SK-N-SH (cell line): ENCODE measurements at regions not wholly inside any gene's neighbourhood (a gene's known extent, or its start where the extent isn't known, plus 50 kb on each side); places are given as distances from the start of the nearest gene placed in this dataset.

Source experiments
- CTCF ChIA-PET: fragments of 300-600, 350-600 bp; formaldehyde crosslinking; extraction: SDS; loops from one replicate; lab custom pipeline; 2021; lab: Yijun Ruan, JAX
- POLR2A ChIA-PET: fragments of 350-600 bp; sonication (Branson Sonifier 250); formaldehyde crosslinking; extraction: SDS; loops from one replicate; lab custom pipeline; 2020; ENCODE audit warnings: antibody characterized with exemption, inconsistent platforms; lab: Yijun Ruan, JAX
- DNase-seq: peaks from one replicate; pipeline ENCODE4 v3.0.0; 2012
- H2AFZ ChIP-seq: fragments of 200-600 bp; sonication (generic); 2 replicates; pipeline ENCODE4 v1.8.1; 2016; ENCODE audit warnings: antibody characterized with exemption, mild to moderate bottlenecking, low read depth
- H3F3A ChIP-seq: fragments of 200-600 bp; sonication (generic); replicated peaks from 2 replicates; pipeline ENCODE3; 2016; ENCODE audit warnings: antibody characterized with exemption, mild to moderate bottlenecking; ENCODE audit not compliant: insufficient read depth
- H3K27ac ChIP-seq, 2 experiments: fragments of 200-500 bp in 1 of 2; fragments of 200-600 bp in 1 of 2; sonication (Bioruptor generic) in 1 of 2; sonication (generic), shearing (Covaris generic) in 1 of 2; 2 replicates each; pipeline versions ENCODE4 v1.5.1 to v1.6.1; 2014 to 2016; ENCODE audit warnings: low read depth in 2 of 2, inconsistent platforms in 1 of 2, low read length in 1 of 2, mild to moderate bottlenecking in 1 of 2, mixed read lengths in 1 of 2
- H3K27me3 ChIP-seq: fragments of 200-600 bp; sonication (generic), shearing (Covaris generic); 2 replicates; pipeline ENCODE4 v1.6.1; 2016; ENCODE audit warnings: mixed run types; ENCODE audit not compliant: insufficient read depth
- H3K36me3 ChIP-seq, 2 experiments: fragments of 200-500 bp in 1 of 2; fragments of 200-600 bp in 1 of 2; sonication (Bioruptor generic) in 1 of 2; sonication (generic) in 1 of 2; replicated peaks in 1 of 2; 2 replicates each; pipeline versions ENCODE3 to v1.5.1; 2014 to 2016; ENCODE audit warnings: low read length in 1 of 2, mild to moderate bottlenecking in 1 of 2; ENCODE audit not compliant: insufficient read depth in 2 of 2, control insufficient read depth in 1 of 2
- H3K4me1 ChIP-seq, 2 experiments: fragments of 200-500 bp in 1 of 2; fragments of 200-600 bp in 1 of 2; sonication (Bioruptor generic) in 1 of 2; sonication (generic), shearing (Covaris generic) in 1 of 2; 2 replicates each; pipeline versions ENCODE4 v1.5.1 to v1.6.1; 2014 to 2016; ENCODE audit warnings: low read depth in 1 of 2, low read length in 1 of 2, mixed run types in 1 of 2; ENCODE audit not compliant: insufficient read depth in 2 of 2, control insufficient read depth in 1 of 2
- H3K4me2 ChIP-seq: fragments of 200-600 bp; sonication (generic), shearing (Covaris generic); 2 replicates; pipeline ENCODE4 v1.6.1; 2017; ENCODE audit warnings: mixed run types
- H3K4me3 ChIP-seq, 2 experiments: fragments of 200-500 bp in 1 of 2; fragments of 200-600 bp in 1 of 2; sonication (Bioruptor generic) in 1 of 2; sonication (generic), shearing (Covaris generic) in 1 of 2; 2 replicates each; pipeline versions ENCODE4 v1.5.1 to v1.8.1; 2014 to 2016; ENCODE audit warnings: low read depth in 2 of 2, inconsistent platforms in 1 of 2, low read length in 1 of 2, mild to moderate bottlenecking in 1 of 2, mixed read lengths in 1 of 2, moderate library complexity in 1 of 2
- H3K79me2 ChIP-seq: fragments of 200-600 bp; sonication (generic); 2 replicates; pipeline ENCODE4 v1.8.1; 2017; ENCODE audit warnings: mild to moderate bottlenecking; ENCODE audit not compliant: insufficient read depth
- H3K9ac ChIP-seq: fragments of 200-600 bp; sonication (generic); 2 replicates; pipeline ENCODE4 v1.6.1; 2017; ENCODE audit warnings: mixed run types
- H3K9me2 ChIP-seq: fragments of 200-600 bp; sonication (generic); 2 replicates; pipeline ENCODE4 v1.6.1; 2017; ENCODE audit warnings: mixed run types
- H3K9me3 ChIP-seq: fragments of 200-600 bp; sonication (generic); 2 replicates; pipeline ENCODE4 v1.6.1; 2017; ENCODE audit warnings: mixed run types, mild to moderate bottlenecking, moderate library complexity
- H4K20me1 ChIP-seq: fragments of 200-600 bp; sonication (generic); 2 replicates; pipeline ENCODE4 v1.6.1; 2017; ENCODE audit warnings: mild to moderate bottlenecking, mixed run types; ENCODE audit not compliant: insufficient read depth
- EP300 ChIP-seq, 2 experiments: IDR thresholded peaks; 2 replicates each; pipeline versions ENCODE4 v1.4.0 to v1.6.1; 2012; ENCODE audit warnings: borderline replicate concordance in 1 of 2, low read depth in 1 of 2, low read length in 1 of 2
- MXI1 ChIP-seq: IDR thresholded peaks from 2 replicates; pipeline ENCODE4 v1.6.1; 2012; ENCODE audit warnings: mild to moderate bottlenecking, low read depth, low read length, improper control_type of control experiment
- RFX5 ChIP-seq: IDR thresholded peaks from 2 replicates; pipeline ENCODE4 v1.6.1; 2012; ENCODE audit warnings: mild to moderate bottlenecking, improper control_type of control experiment, low read length
- SMC3 ChIP-seq: IDR thresholded peaks from 2 replicates; pipeline ENCODE4 v1.6.1; 2012; ENCODE audit warnings: low read depth, low read length, improper control_type of control experiment
- YY1 ChIP-seq: IDR thresholded peaks from 2 replicates; pipeline ENCODE4 v1.4.0; 2012; ENCODE audit warnings: low read depth, mild to moderate bottlenecking
- WGBS: methylation state at CpG from one replicate; pipeline ENCODE4 v1.1.6; 2017; ENCODE audit warnings: low lambda C conversion rate; 5-methylcytosine and 5-hydroxymethylcytosine counted together
- TF ChIP-seq, protein P1 (sequence below): IDR thresholded peaks from 2 replicates; pipeline ENCODE4 v1.4.0; 2012; ENCODE audit warnings: low read depth, borderline replicate concordance
- TF ChIP-seq, protein P2 (sequence below): IDR thresholded peaks from 2 replicates; pipeline ENCODE4 v1.4.0; 2012; ENCODE audit warnings: low read depth

DNA sequence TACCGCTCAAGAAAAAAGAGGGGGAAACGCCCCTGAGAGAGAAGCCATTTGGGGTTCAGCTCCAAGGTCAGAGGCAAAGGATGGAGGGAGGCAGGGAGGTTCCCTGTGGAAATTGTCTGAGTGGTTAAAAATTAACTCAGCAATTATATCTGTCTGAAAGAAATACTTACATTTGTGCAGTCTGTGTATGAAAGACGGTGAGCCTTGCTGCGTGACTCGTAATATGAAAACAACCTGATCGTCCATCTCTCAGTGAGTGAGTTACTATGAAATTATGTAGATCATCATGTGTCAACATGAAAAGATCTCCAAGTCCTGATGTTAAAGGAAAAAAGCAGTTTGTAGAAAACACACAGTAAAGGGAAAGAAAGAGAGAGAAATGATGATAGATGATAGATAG lies 67.2 kb upstream of the FAM204A start:
- TF ChIP-seq MXI1 = no peak
- TF ChIP-seq, protein P1, sequence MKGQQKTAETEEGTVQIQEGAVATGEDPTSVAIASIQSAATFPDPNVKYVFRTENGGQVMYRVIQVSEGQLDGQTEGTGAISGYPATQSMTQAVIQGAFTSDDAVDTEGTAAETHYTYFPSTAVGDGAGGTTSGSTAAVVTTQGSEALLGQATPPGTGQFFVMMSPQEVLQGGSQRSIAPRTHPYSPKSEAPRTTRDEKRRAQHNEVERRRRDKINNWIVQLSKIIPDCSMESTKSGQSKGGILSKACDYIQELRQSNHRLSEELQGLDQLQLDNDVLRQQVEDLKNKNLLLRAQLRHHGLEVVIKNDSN = no peak
- TF ChIP-seq, protein P2, sequence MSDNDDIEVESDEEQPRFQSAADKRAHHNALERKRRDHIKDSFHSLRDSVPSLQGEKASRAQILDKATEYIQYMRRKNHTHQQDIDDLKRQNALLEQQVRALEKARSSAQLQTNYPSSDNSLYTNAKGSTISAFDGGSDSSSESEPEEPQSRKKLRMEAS = no peak
- TF ChIP-seq, all 33 proteins: peak for 0
- WGBS = 48% methylated on average over 6 of the region's 6 CpGs

DNA sequence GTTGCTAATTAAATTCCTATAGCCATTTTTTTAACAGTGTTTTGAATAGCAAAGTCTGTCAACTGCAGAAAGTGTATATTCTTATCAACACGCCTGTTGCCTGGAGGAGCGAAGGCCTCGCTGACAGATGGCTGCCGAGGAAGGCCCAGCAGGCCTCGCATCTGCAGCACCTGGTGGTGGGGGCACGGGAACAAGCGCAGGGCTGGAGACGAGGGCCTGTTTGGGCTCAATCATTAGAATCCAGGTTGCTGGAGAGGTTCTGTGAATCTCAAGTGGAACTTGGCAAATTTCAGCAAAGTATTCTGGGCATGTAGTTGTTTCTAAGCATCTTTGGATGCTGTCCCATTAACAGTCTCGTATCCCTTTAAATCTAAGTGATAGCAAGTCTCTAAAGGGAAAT lies 66.1 kb upstream of the FAM204A start:
- Histone ChIP-seq H3K79me2 (no peaks in the 10 kb centered on the region), H3K36me3 (no peaks in the 10 kb centered on the region), H4K20me1 (no peaks in the 10 kb centered on the region), H2AFZ (no peak overlapping the region), H3K4me1 (peaks cover 0 to 2% of the 10 kb centered on the region in 2 experiments; a peak in 1 of 4 replicates), H3K4me3 (no peak overlapping the region), H3K9me2 (no peaks in the 10 kb centered on the region), H3K9ac (no peak overlapping the region), H3K9me3 (no peaks in the 10 kb centered on the region), H3F3A (no peaks in the 10 kb centered on the region), H3K27ac (no peak overlapping the region), H3K4me2 (no peak overlapping the region), H3K27me3 (no peaks in the 10 kb centered on the region)
- DNase-seq = no peak
- POLR2A ChIA-PET = no interaction called here
- TF ChIP-seq YY1 = no peak
- WGBS = 54% methylated on average over 9 of the region's 9 CpGs
- CTCF ChIA-PET = no interaction called here

More for the DNA sequence above, 67.2 kb upstream of the FAM204A start:
- H3K4me1 ChIP-seq = peaks cover 0 to 2% of the 10 kb centered on the region in 2 experiments; a peak in 1 of 4 replicates
- H3K9me3 ChIP-seq = no peaks in the 10 kb centered on the region
- ChIA-PET CTCF (no interaction called here), POLR2A (no interaction called here)
- H2AFZ ChIP-seq = no peak overlapping the region
- H3K27ac ChIP-seq = no peak overlapping the region
- no peak for DNase-seq
- no peaks in the 10 kb centered on the region for H3K36me3 ChIP-seq
- no peak overlapping the region for H3K9ac ChIP-seq
- H4K20me1 ChIP-seq = no peaks in the 10 kb centered on the region
- no peaks in the 10 kb centered on the region for H3K79me2 ChIP-seq
- H3F3A ChIP-seq = no peaks in the 10 kb centered on the region
- H3K4me3 ChIP-seq = no peak overlapping the region
- no peak overlapping the region for H3K4me2 ChIP-seq
- no peaks in the 10 kb centered on the region for H3K27me3 ChIP-seq
- no peaks in the 10 kb centered on the region for H3K9me2 ChIP-seq

DNA sequence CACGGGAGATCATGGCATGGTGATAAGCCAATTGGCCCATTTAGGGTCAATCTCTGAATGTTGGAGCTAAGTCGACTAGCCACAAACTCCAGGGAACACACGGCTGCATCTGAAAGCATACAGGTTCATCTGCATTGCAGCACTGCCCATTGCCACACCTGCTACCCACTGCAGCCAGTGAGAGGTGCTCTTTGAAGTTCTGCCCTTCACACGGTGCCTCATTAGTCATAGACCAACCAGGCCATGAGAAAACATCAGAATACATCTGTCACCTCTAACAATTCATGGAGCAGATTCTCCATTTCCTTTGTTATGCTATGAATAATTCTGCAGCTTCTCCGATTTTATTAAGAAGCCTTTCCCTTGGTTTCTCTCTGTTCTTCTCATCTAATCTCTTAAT lies 65.7 kb upstream of the FAM204A start:
- TF ChIP-seq RFX5 = no peak
- TF ChIP-seq SMC3 = no peak
- no peak for TF ChIP-seq EP300 (IDR thresholded peaks at IDR 0.05; ENCODE audit: borderline replicate concordance in 1 of 2, low read depth in 1 of 2, low read length in 1 of 2)
- POLR2A ChIA-PET = no interaction called here
- Histone ChIP-seq H3K27ac (no peak overlapping the region), H3K4me3 (no peak overlapping the region), H4K20me1 (no peaks in the 10 kb centered on the region), H3K36me3 (no peaks in the 10 kb centered on the region), H3F3A (no peaks in the 10 kb centered on the region), H3K27me3 (no peaks in the 10 kb centered on the region), H3K79me2 (no peaks in the 10 kb centered on the region), H3K4me2 (no peak overlapping the region), H3K9me3 (no peaks in the 10 kb centered on the region), H3K9ac (no peak overlapping the region), H3K9me2 (no peaks in the 10 kb centered on the region), H3K4me1 (peaks cover 0 to 2% of the 10 kb centered on the region in 2 experiments; a peak in 1 of 4 replicates), H2AFZ (no peak overlapping the region)
- CTCF ChIA-PET = no interaction called here
- 17% methylated on average over 4 of the region's 5 CpGs for WGBS
- DNase-seq = no peak
